Endodermal cell (in vitro differentiated cells): ENCODE measurements at regions not wholly inside any gene's neighbourhood (a gene's known extent, or its start where the extent isn't known, plus 50 kb on each side); places are given as distances from the start of the nearest gene placed in this dataset.

Source experiments
- DNase-seq: peaks from one replicate; pipeline ENCODE4 v3.0.0-alpha.2; 2017
- H3K27ac ChIP-seq: 2 replicates; pipeline ENCODE4 v1.5.1; 2013; ENCODE audit warnings: mild to moderate bottlenecking, low read depth, low read length, moderate library complexity
- H3K27me3 ChIP-seq: 2 replicates; pipeline ENCODE4 v1.6.1; 2013; ENCODE audit warnings: mild to moderate bottlenecking, low read length, moderate library complexity; ENCODE audit not compliant: insufficient read depth, control insufficient read depth, poor library complexity, severe bottlenecking
- H3K36me3 ChIP-seq: 2 replicates; pipeline ENCODE4 v1.7.0; 2013; ENCODE audit warnings: mild to moderate bottlenecking, low read length, moderate library complexity; ENCODE audit not compliant: control insufficient read depth, insufficient read depth
- H3K4me1 ChIP-seq: one replicate; pipeline ENCODE4 v1.7.0; 2013; ENCODE audit warnings: low read length; ENCODE audit not compliant: control insufficient read depth, insufficient read depth
- H3K4me3 ChIP-seq: 2 replicates; pipeline ENCODE4 v1.5.1; 2013; ENCODE audit warnings: mild to moderate bottlenecking, low read length, moderate library complexity
- H3K9ac ChIP-seq: 2 replicates; pipeline ENCODE4 v1.6.1; 2013; ENCODE audit warnings: mild to moderate bottlenecking, low read length, moderate library complexity; ENCODE audit not compliant: poor library complexity, severe bottlenecking; ENCODE audit errors: extremely low read depth
- H3K9me3 ChIP-seq: 2 replicates; pipeline ENCODE4 v1.6.1; 2013; ENCODE audit warnings: mild to moderate bottlenecking, low read length, moderate library complexity; ENCODE audit not compliant: control insufficient read depth
- H3K27ac Mint-ChIP-seq: 2 replicates; pipeline ENCODE4 v1.8.0; 2020; ENCODE audit warnings: mixed read lengths
- H3K27me3 Mint-ChIP-seq: 2 replicates; pipeline ENCODE4 v1.8.0; 2021; ENCODE audit warnings: mild to moderate bottlenecking, mixed read lengths; ENCODE audit not compliant: insufficient read depth
- H3K36me3 Mint-ChIP-seq: 2 replicates; pipeline ENCODE4 v1.8.0; 2020; ENCODE audit warnings: low read depth, mixed read lengths
- H3K4me1 Mint-ChIP-seq: 2 replicates; pipeline ENCODE4 v1.8.0; 2020; ENCODE audit warnings: mixed read lengths
- H3K4me3 Mint-ChIP-seq: 2 replicates; pipeline ENCODE4 v1.8.0; 2020; ENCODE audit warnings: mild to moderate bottlenecking, moderate library complexity, mixed read lengths
- H3K9me3 Mint-ChIP-seq: 2 replicates; pipeline ENCODE4 v1.8.0; 2020; ENCODE audit warnings: mild to moderate bottlenecking, mixed read lengths
- WGBS, 2 experiments: methylation state at CpG; one replicate each; pipeline versions ENCODE4 v1.1.5 to v1.1.7; 2013; ENCODE audit warnings: missing lambda C conversion rate in 2 of 2, mixed read lengths in 1 of 2; ENCODE audit not compliant: insufficient coverage in 1 of 2, insufficient read length in 1 of 2; 5-methylcytosine and 5-hydroxymethylcytosine counted together
- TF ChIP-seq, protein P1 (sequence below): fragments of 200-600 bp; sonication (generic); conservative IDR thresholded peaks from 2 replicates; pipeline ENCODE4 v1.5.0; 2021; ENCODE audit warnings: antibody characterized with exemption, mild to moderate bottlenecking

DNA sequence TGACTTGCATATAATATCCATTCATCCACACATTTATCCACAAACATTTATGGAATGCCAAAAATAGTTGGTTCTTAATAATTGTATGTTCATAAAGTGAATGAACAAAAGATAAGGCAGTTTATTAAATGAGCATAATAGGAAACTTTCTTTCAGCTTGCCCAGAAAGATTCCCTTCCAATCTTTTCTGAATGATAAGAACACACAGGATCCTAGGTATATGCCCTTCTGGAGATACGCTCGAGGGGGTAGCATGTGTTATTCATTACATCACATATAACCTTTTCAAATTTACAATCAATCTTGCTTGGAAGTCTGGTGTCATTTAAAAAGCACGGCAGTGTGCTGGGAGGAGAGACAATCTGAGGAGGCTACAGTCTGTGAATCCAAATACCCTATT is 80.4 kb upstream of the PDK4 start:
- TF ChIP-seq, protein P1, sequence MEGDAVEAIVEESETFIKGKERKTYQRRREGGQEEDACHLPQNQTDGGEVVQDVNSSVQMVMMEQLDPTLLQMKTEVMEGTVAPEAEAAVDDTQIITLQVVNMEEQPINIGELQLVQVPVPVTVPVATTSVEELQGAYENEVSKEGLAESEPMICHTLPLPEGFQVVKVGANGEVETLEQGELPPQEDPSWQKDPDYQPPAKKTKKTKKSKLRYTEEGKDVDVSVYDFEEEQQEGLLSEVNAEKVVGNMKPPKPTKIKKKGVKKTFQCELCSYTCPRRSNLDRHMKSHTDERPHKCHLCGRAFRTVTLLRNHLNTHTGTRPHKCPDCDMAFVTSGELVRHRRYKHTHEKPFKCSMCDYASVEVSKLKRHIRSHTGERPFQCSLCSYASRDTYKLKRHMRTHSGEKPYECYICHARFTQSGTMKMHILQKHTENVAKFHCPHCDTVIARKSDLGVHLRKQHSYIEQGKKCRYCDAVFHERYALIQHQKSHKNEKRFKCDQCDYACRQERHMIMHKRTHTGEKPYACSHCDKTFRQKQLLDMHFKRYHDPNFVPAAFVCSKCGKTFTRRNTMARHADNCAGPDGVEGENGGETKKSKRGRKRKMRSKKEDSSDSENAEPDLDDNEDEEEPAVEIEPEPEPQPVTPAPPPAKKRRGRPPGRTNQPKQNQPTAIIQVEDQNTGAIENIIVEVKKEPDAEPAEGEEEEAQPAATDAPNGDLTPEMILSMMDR = no peak
- no peak overlapping the region for H3K4me3 ChIP-seq
- H3K9me3 ChIP-seq = no peaks in the 10 kb centered on the region
- H3K27me3 ChIP-seq = no peaks in the 10 kb centered on the region
- Mint-ChIP-seq H3K4me3 (no peak overlapping the region), H3K27ac (no peak overlapping the region), H3K9me3 (no peaks in the 10 kb centered on the region), H3K27me3 (no peaks in the 10 kb centered on the region), H3K36me3 (no peaks in the 10 kb centered on the region), H3K4me1 (no peaks in the 10 kb centered on the region)
- H3K9ac ChIP-seq = no peak overlapping the region
- H3K4me1 ChIP-seq = no peaks in the 10 kb centered on the region
- no peaks in the 10 kb centered on the region for H3K36me3 ChIP-seq
- WGBS, 2 experiments = 93% methylated on average over 3 of the region's 3 CpGs; no CpG with 5 or more reads in 1 of the 2 experiments
- no peak overlapping the region for H3K27ac ChIP-seq
- DNase-seq = no peak

- Mint-ChIP-seq H3K36me3 (no peaks in the 10 kb centered on the region), H3K4me1 (no peaks in the 10 kb centered on the region), H3K9me3 (no peaks in the 10 kb centered on the region), H3K27ac (no peak overlapping the region), H3K27me3 (no peaks in the 10 kb centered on the region), H3K4me3 (no peak overlapping the region)
- Histone ChIP-seq H3K27ac (no peak overlapping the region), H3K4me1 (no peaks in the 10 kb centered on the region), H3K27me3 (no peaks in the 10 kb centered on the region), H3K4me3 (no peak overlapping the region), H3K9me3 (no peaks in the 10 kb centered on the region), H3K9ac (no peak overlapping the region), H3K36me3 (no peaks in the 10 kb centered on the region)
- WGBS, 2 experiments = 100% methylated on average over 3 of the region's 3 CpGs; no CpG with 5 or more reads in 1 of the 2 experiments
- TF ChIP-seq, protein P1 = no peak
- no peak for DNase-seq
These were observed 79.3 kb upstream of the PDK4 start for GRCh38 chr7:95675632-95676031.

DNA sequence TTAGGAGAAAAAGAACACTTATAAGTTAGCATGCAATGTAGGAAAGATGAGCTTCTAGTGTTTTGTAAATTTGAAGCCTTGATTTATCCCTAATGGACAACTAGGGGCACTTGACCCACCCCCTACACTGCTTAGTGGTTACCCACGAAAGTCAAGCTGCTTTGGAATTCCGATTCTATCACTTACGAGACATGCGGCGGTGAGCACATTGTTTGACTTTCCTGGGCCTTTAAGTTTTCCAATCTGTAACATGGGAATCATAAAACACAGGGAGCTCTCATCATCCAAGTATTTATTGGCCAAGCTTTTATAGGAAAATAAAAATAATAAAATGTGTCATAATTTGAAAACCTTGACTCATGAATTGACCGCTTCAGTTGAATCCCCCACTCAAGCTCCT is 78.7 kb upstream of the PDK4 start:
- no peak overlapping the region for H3K27ac Mint-ChIP-seq
- TF ChIP-seq, protein P1 = no peak
- Histone ChIP-seq H3K4me1 (no peaks in the 10 kb centered on the region), H3K27me3 (no peaks in the 10 kb centered on the region), H3K36me3 (no peaks in the 10 kb centered on the region), H3K9me3 (no peaks in the 10 kb centered on the region), H3K27ac (no peak overlapping the region), H3K4me3 (no peak overlapping the region), H3K9ac (no peak overlapping the region)
- H3K27me3 Mint-ChIP-seq = no peaks in the 10 kb centered on the region
- no peak for DNase-seq
- H3K36me3 Mint-ChIP-seq = no peaks in the 10 kb centered on the region
- 60 to 93% methylated on average over 1 to 6 of the region's 6 CpGs for WGBS, 2 experiments
- no peaks in the 10 kb centered on the region for H3K9me3 Mint-ChIP-seq
- no peak overlapping the region for H3K4me3 Mint-ChIP-seq
- no peaks in the 10 kb centered on the region for H3K4me1 Mint-ChIP-seq
